Endothelial cell of umbilical vein (primary cell): ENCODE measurements at regions not wholly inside any gene's neighbourhood (a gene's known extent, or its start where the extent isn't known, plus 50 kb on each side); places are given as distances from the start of the nearest gene placed in this dataset.

Experiments
- CTCF ChIP-seq, 2 donors: IDR thresholded peaks; 1 replicate in 1 of 2; 2 replicates in 1 of 2; pipeline ENCODE4 v1.5.1; 2011; ENCODE audit warnings: low read length in 2 of 2, mild to moderate bottlenecking in 2 of 2, moderate library complexity in 2 of 2, control low read depth in 1 of 2, inconsistent platforms in 1 of 2, low read depth in 1 of 2; ENCODE audit not compliant: insufficient read depth in 1 of 2; ENCODE audit errors: extremely low read depth in 1 of 2
- EZH2 ChIP-seq: IDR thresholded peaks from 2 replicates; pipeline ENCODE4 v1.6.1; 2012; ENCODE audit warnings: borderline replicate concordance, low read depth, mild to moderate bottlenecking, moderate library complexity, low read length, inconsistent platforms; ENCODE audit not compliant: severe bottlenecking
- FOS ChIP-seq: IDR thresholded peaks from 2 replicates; pipeline ENCODE4 v1.6.1; 2011; ENCODE audit warnings: mild to moderate bottlenecking, low read length, moderate library complexity, borderline replicate concordance; ENCODE audit not compliant: insufficient read depth
- JUN ChIP-seq: IDR thresholded peaks from 2 replicates; pipeline ENCODE4 v1.6.1; 2011; ENCODE audit warnings: borderline replicate concordance, low read depth; ENCODE audit not compliant: insufficient read length, insufficient read depth
- MAX ChIP-seq: IDR thresholded peaks from 2 replicates; pipeline ENCODE4 v1.6.1; 2011; ENCODE audit not compliant: insufficient read depth, insufficient read length
- MYC ChIP-seq: IDR thresholded peaks from one replicate; pipeline ENCODE4 v1.6.1; 2011; ENCODE audit warnings: mild to moderate bottlenecking, low read depth, low read length
- POLR2A ChIP-seq: IDR thresholded peaks from 2 replicates; pipeline ENCODE4 v1.6.1; 2012; ENCODE audit warnings: low read depth, mild to moderate bottlenecking, control low read depth, low read length
- POLR2AphosphoS5 ChIP-seq: IDR thresholded peaks from 2 replicates; pipeline ENCODE4 v1.6.1; 2012; ENCODE audit warnings: low read depth, mild to moderate bottlenecking, control low read depth, low read length, moderate library complexity; ENCODE audit not compliant: insufficient read depth

- no peak for TF ChIP-seq EZH2
- TF ChIP-seq CTCF (IDR thresholded peaks at IDR 0.05; ENCODE audit: extremely low read depth in 1 of 2, insufficient read depth in 1 of 2, low read depth in 1 of 2, low read length in 2 of 2): no peak
- TF ChIP-seq POLR2AphosphoS5: no peak
- no peak for TF ChIP-seq MYC
- no peak for TF ChIP-seq POLR2A
- TF ChIP-seq FOS: no peak
- TF ChIP-seq JUN: no peak
- no peak for TF ChIP-seq MAX
These were observed 300.0 kb downstream of the CHRM3 start for GRCh38 chr1:239686386-239686785.
